ENCODE measurements at regions not wholly inside any gene's neighbourhood (a gene's known extent, or its start where the extent isn't known, plus 50 kb on each side); places are given as distances from the start of the nearest gene placed in this dataset.
"Not testable (repeated sequence)": the region's sequence is repeated elsewhere in the genome, so short reads cannot be mapped to it uniquely, and the experiment has no call there.

- TF ChIP-seq, protein P1, sequence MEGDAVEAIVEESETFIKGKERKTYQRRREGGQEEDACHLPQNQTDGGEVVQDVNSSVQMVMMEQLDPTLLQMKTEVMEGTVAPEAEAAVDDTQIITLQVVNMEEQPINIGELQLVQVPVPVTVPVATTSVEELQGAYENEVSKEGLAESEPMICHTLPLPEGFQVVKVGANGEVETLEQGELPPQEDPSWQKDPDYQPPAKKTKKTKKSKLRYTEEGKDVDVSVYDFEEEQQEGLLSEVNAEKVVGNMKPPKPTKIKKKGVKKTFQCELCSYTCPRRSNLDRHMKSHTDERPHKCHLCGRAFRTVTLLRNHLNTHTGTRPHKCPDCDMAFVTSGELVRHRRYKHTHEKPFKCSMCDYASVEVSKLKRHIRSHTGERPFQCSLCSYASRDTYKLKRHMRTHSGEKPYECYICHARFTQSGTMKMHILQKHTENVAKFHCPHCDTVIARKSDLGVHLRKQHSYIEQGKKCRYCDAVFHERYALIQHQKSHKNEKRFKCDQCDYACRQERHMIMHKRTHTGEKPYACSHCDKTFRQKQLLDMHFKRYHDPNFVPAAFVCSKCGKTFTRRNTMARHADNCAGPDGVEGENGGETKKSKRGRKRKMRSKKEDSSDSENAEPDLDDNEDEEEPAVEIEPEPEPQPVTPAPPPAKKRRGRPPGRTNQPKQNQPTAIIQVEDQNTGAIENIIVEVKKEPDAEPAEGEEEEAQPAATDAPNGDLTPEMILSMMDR (IDR thresholded peaks at IDR 0.05; ENCODE audit: insufficient read depth, low read depth, low read length) = no peak
- DNase-seq (ENCODE audit: low read depth) = no peak
- no peak overlapping the region for H3K4me3 ChIP-seq (ENCODE audit: low read depth, low read length)
Observed at GRCh38 chr4:124990398-124990797, 277.9 kb upstream of the ANKRD50 start.

GRCh38 chr4:124980276-124980752 lies 267.8 kb upstream of the ANKRD50 start:
- H3K4me3 ChIP-seq (ENCODE audit: low read depth, low read length) = no peak overlapping the region
- peak; percentile 61 for DNase-seq (ENCODE audit: low read depth)
- TF ChIP-seq, protein P1 (IDR thresholded peaks at IDR 0.05; ENCODE audit: insufficient read depth, low read depth, low read length) = no peak

- not testable (repeated sequence) for H3K4me3 ChIP-seq (ENCODE audit: low read depth, low read length)
Observed at GRCh38 chr4:124978536-124978935, 266.0 kb upstream of the ANKRD50 start.

GRCh38 chr4:124977045-124977444 lies 264.5 kb upstream of the ANKRD50 start:
- TF ChIP-seq, protein P1 (IDR thresholded peaks at IDR 0.05; ENCODE audit: insufficient read depth, low read depth, low read length) = no peak
- no peak for DNase-seq (ENCODE audit: low read depth)
- H3K4me3 ChIP-seq (ENCODE audit: low read depth, low read length) = no peak overlapping the region

More at GRCh38 chr4:124978536-124978935, 266.0 kb upstream of the ANKRD50 start:
- not testable (repeated sequence) for DNase-seq (ENCODE audit: low read depth)

- TF ChIP-seq, protein P1 (IDR thresholded peaks at IDR 0.05; ENCODE audit: insufficient read depth, low read depth, low read length) = no peak
- no peak for DNase-seq (ENCODE audit: low read depth)
Observed at GRCh38 chr4:124974152-124974551, 261.6 kb upstream of the ANKRD50 start.

DNA sequence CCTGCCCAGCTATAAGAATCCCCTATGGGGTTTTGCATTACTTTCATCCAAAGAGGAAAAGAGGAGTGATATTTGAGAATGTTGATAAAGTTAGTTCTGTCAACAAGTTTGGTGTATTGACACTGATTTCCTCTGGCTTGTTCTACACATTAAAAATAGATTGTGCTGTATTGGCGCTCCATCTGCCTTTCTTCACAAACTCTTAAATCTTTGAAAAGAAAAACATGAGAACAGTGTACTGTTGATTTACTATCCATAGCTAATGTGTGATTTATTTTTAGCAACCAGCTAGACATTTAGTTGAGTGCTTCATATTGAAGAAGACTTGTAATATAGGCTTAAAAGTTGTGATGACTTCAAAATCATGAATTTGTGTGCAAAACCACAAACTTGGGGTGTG lies 261.2 kb upstream of the ANKRD50 start:
- no peak for DNase-seq (ENCODE audit: low read depth)
- H3K4me3 ChIP-seq (ENCODE audit: low read depth, low read length) = no peak overlapping the region
- TF ChIP-seq, protein P1 (IDR thresholded peaks at IDR 0.05; ENCODE audit: insufficient read depth, low read depth, low read length) = no peak

More at GRCh38 chr4:124974152-124974551, 261.6 kb upstream of the ANKRD50 start:
- H3K4me3 ChIP-seq (ENCODE audit: low read depth, low read length) = no peak overlapping the region

GRCh38 chr4:124970011-124970410 lies 257.5 kb upstream of the ANKRD50 start:
- DNase-seq (ENCODE audit: low read depth) = peak; percentile 39
- H3K4me3 ChIP-seq (ENCODE audit: low read depth, low read length) = no peak overlapping the region
- TF ChIP-seq, protein P1 (IDR thresholded peaks at IDR 0.05; ENCODE audit: insufficient read depth, low read depth, low read length) = no peak

Data from fibroblast of villous mesenchyme (primary cell).